GM10266 (cell line): ENCODE measurements at regions not wholly inside any gene's neighbourhood (a gene's known extent, or its start where the extent isn't known, plus 50 kb on each side); places are given as distances from the start of the nearest gene placed in this dataset.

Experiments
- DNase-seq: peaks from one replicate; pipeline ENCODE4 v3.0.0; 2012; ENCODE audit errors: extremely low spot score
- CTCF ChIP-seq: IDR thresholded peaks from 2 replicates; pipeline ENCODE4 v1.5.1; 2012; ENCODE audit warnings: mild to moderate bottlenecking, low read depth; ENCODE audit not compliant: control insufficient read depth, insufficient read depth; ENCODE audit errors: missing control alignments

- TF ChIP-seq CTCF, result no peak
- DNase-seq, result no peak
Observed at GRCh38 chr6:156004796-156005195, 549.2 kb upstream of the NOX3 start.

- no peak for TF ChIP-seq CTCF
Observed at GRCh38 chr6:155996151-155996550, 540.5 kb upstream of the NOX3 start.

GRCh38 chr6:155995281-155995680 lies 539.6 kb upstream of the NOX3 start:
- DNase-seq, result no peak
- TF ChIP-seq CTCF, result no peak

More at GRCh38 chr6:155996151-155996550, 540.5 kb upstream of the NOX3 start:
- no peak for DNase-seq

- no peak for DNase-seq
- TF ChIP-seq CTCF, result no peak
Observed at GRCh38 chr6:155994086-155994485, 538.4 kb upstream of the NOX3 start.

DNA sequence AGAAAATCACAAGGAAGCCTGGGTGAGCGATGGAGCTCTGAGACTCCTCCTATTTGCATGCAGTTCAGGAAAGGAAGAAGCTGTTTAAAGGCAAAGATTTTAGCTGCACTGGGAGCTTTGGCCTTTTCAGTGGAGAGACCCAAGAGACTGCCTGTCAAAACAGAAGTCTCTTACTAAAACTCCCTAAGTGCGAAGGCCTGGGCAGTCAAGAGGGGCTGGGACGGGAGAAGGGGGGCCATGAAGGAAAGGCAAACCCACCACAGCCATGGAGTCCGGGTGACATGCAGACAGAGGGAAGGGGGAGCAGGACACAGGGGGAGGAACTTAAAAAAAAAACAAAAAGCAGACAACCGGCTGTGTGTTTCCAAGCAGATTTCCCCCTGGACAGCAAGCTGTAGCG lies 537.6 kb upstream of the NOX3 start:
- TF ChIP-seq CTCF, result no peak
- DNase-seq, result no peak

DNA sequence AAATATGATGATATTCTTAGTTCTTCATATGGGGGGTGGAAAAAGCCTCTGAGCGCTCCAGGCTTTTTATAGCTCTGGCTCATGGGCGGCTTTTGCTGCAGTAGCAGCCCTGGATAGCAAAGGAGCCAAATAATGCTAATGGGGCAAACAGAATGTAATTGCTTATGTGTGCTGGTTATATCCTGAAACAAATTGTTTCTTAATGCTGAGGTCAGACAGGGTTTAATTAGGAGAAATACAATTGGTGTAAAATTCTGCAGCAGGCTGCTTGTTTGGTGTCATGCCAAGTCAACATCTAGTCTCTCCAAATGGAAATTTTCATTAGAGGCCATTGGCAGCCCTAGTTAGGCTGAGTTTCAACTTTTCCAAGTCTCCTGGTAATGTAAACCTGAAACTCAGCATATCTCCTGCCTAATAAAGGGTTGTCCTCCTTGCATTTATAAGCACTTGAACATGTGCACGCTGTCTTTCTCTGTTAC lies 530.1 kb upstream of the NOX3 start:
- no peak for TF ChIP-seq CTCF
- DNase-seq, result no peak

- no peak for DNase-seq
- no peak for TF ChIP-seq CTCF
Observed at GRCh38 chr6:155980768-155981079, 525.1 kb upstream of the NOX3 start.
